WTC11 (cell line): ENCODE measurements at regions not wholly inside any gene's neighbourhood (a gene's known extent, or its start where the extent isn't known, plus 50 kb on each side); places are given as distances from the start of the nearest gene placed in this dataset.

ENCODE experiments used
- ATAC-seq: fragments of 200-7000 bp; cut with Tn5 transposase; 2 replicates; pipeline ENCODE4 v1.10.0; 2021; ENCODE audit warnings: mild to moderate bottlenecking, moderate library complexity
- CTCF ChIA-PET: fragments of 300-600 bp; sonication (Branson Sonifier 250); formaldehyde crosslinking; loops from one replicate; lab custom pipeline; 2021; ENCODE audit warnings: antibody characterized with exemption; lab: Charles Lee
- POLR2A ChIA-PET: fragments of 350-600 bp; sonication (Branson Sonifier 250); formaldehyde crosslinking; loops from one replicate; lab custom pipeline; 2021; ENCODE audit warnings: antibody characterized with exemption; lab: Charles Lee
- DNase-seq: peaks from one replicate; pipeline ENCODE4 v3.0.0; 2021; ENCODE audit warnings: low spot score
- H3K27ac Mint-ChIP-seq: 2 replicates; pipeline ENCODE4 v1.8.0; 2021; ENCODE audit warnings: mixed read lengths
- H3K27me3 Mint-ChIP-seq: 2 replicates; pipeline ENCODE4 v1.8.0; 2021; ENCODE audit warnings: low read depth, mild to moderate bottlenecking, moderate library complexity, mixed read lengths
- H3K36me3 Mint-ChIP-seq: 2 replicates; pipeline ENCODE4 v1.8.0; 2021; ENCODE audit warnings: mixed read lengths
- H3K4me1 Mint-ChIP-seq: 2 replicates; pipeline ENCODE4 v1.8.0; 2022; ENCODE audit warnings: mixed read lengths
- H3K4me3 Mint-ChIP-seq: 2 replicates; pipeline ENCODE4 v1.8.0; 2021; ENCODE audit warnings: mild to moderate bottlenecking, moderate library complexity, mixed read lengths
- H3K9me3 Mint-ChIP-seq: 2 replicates; pipeline ENCODE4 v1.8.0; 2021; ENCODE audit warnings: mixed read lengths
- FOXJ3 ChIP-seq: sonication (generic); formaldehyde crosslinking; IDR thresholded peaks from 2 replicates; pipeline ENCODE4 v1.9.0; 2021; ENCODE audit warnings: missing genetic modification reagents, mild to moderate bottlenecking, borderline replicate concordance
- FOXK1 ChIP-seq: sonication (generic); formaldehyde crosslinking; IDR thresholded peaks from 2 replicates; pipeline ENCODE4 v1.8.0; 2022; ENCODE audit warnings: mild to moderate bottlenecking, moderate library complexity, missing genetic modification reagents
- JAZF1 ChIP-seq: fragments of 250-450 bp; sonication (Bioruptor Pico); IDR thresholded peaks from 2 replicates; pipeline ENCODE4 v1.9.0; 2021; ENCODE audit warnings: moderate library complexity, mild to moderate bottlenecking, inconsistent platforms
- KAT7 ChIP-seq: sonication (generic); formaldehyde crosslinking; IDR thresholded peaks from 2 replicates; pipeline ENCODE4 v1.8.1; 2023; ENCODE audit warnings: missing genetic modification reagents, mild to moderate bottlenecking, borderline replicate concordance
- MYBL2 ChIP-seq: sonication (generic); formaldehyde crosslinking; IDR thresholded peaks from 2 replicates; pipeline ENCODE4 v1.8.1; 2023; ENCODE audit warnings: mild to moderate bottlenecking, moderate library complexity, missing genetic modification reagents
- NFATC4 ChIP-seq: fragments of 250-450 bp; sonication (Bioruptor Pico); IDR thresholded peaks from 2 replicates; pipeline ENCODE4 v1.9.0; 2021; ENCODE audit warnings: mild to moderate bottlenecking
- NR2C2 ChIP-seq: sonication (generic); formaldehyde crosslinking; IDR thresholded peaks from 2 replicates; pipeline ENCODE4 v1.8.0; 2022; ENCODE audit warnings: mild to moderate bottlenecking, missing genetic modification reagents
- RELA ChIP-seq: sonication (generic); formaldehyde crosslinking; IDR thresholded peaks from 2 replicates; pipeline ENCODE4 v1.8.1; 2022; ENCODE audit warnings: missing genetic modification reagents, mild to moderate bottlenecking, borderline replicate concordance
- TEAD4 ChIP-seq: sonication (generic); formaldehyde crosslinking; IDR thresholded peaks from 2 replicates; pipeline ENCODE4 v1.8.0; 2022; ENCODE audit warnings: mild to moderate bottlenecking, missing genetic modification reagents
- ZNF263 ChIP-seq: sonication (generic); formaldehyde crosslinking; IDR thresholded peaks from 2 replicates; pipeline ENCODE4 v1.8.1; 2022; ENCODE audit warnings: low read depth, mild to moderate bottlenecking, moderate library complexity, missing genetic modification reagents
- ZNF416 ChIP-seq: fragments of 250-450 bp; sonication (Bioruptor Pico); IDR thresholded peaks from 2 replicates; pipeline ENCODE4 v1.9.0; 2021; ENCODE audit warnings: mild to moderate bottlenecking, inconsistent platforms
- ZNF423 ChIP-seq: fragments of 250-450 bp; sonication (Bioruptor Pico); IDR thresholded peaks from 2 replicates; pipeline ENCODE4 v2.1.2; 2022; ENCODE audit warnings: mild to moderate bottlenecking, moderate library complexity
- ZNF671 ChIP-seq: fragments of 250-450 bp; sonication (Bioruptor Pico); IDR thresholded peaks from 2 replicates; pipeline ENCODE4 v1.8.0; 2021; ENCODE audit warnings: mild to moderate bottlenecking
- TF ChIP-seq, protein P1 (sequence below): sonication (generic); formaldehyde crosslinking; IDR thresholded peaks from 2 replicates; pipeline ENCODE4 v1.8.1; 2023; ENCODE audit warnings: mild to moderate bottlenecking, missing genetic modification reagents, borderline replicate concordance
- TF ChIP-seq, protein P2 (sequence below): sonication (generic); formaldehyde crosslinking; conservative IDR thresholded peaks from 2 replicates; pipeline ENCODE4 v1.8.1; 2023; ENCODE audit warnings: mild to moderate bottlenecking, low read depth, missing genetic modification reagents, moderate library complexity
- TF ChIP-seq, protein P3 (sequence below): sonication (generic); formaldehyde crosslinking; IDR thresholded peaks from 2 replicates; pipeline ENCODE4 v1.8.1; 2022; ENCODE audit warnings: mild to moderate bottlenecking, moderate library complexity, missing genetic modification reagents
- TF ChIP-seq, protein P4 (sequence below): fragments of 250-450 bp; sonication (Bioruptor Pico); IDR thresholded peaks from 2 replicates; pipeline ENCODE4 v2.1.2; 2022; ENCODE audit warnings: mild to moderate bottlenecking, moderate library complexity
- TF ChIP-seq, protein P5 (sequence below): sonication (generic); formaldehyde crosslinking; IDR thresholded peaks from 2 replicates; pipeline ENCODE4 v1.8.1; 2023; ENCODE audit warnings: mild to moderate bottlenecking, missing genetic modification reagents
- TF ChIP-seq, protein P6 (sequence below): sonication (generic); formaldehyde crosslinking; IDR thresholded peaks from 2 replicates; pipeline ENCODE4 v1.8.0; 2023; ENCODE audit warnings: missing genetic modification reagents, mild to moderate bottlenecking, borderline replicate concordance
- TF ChIP-seq, protein P7 (sequence below): fragments of 250-450 bp; sonication (Bioruptor Pico); IDR thresholded peaks from 2 replicates; pipeline ENCODE4 v1.9.0; 2021; ENCODE audit warnings: mild to moderate bottlenecking

DNA sequence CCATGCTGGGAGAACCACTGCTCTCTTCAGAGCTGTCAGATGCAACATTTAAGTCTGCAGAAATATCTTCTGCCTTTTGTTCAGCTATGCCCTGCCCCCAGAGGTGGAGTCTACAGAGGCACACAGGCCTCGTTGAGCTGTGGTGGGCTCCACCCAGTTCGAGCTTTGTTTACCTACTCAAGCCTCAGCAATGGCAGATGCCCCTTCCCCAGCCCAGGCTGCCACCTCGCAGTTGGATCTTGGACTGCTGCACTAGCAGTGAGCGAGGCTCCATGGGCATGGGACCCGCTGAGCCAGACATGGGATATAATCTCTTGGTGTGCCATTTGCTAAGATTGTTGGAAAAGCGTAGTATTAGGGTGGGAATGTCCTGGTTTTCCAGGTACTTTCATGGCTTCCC, 229.1 kb upstream of the C11orf87 start (continued):
- TF ChIP-seq, protein P1, sequence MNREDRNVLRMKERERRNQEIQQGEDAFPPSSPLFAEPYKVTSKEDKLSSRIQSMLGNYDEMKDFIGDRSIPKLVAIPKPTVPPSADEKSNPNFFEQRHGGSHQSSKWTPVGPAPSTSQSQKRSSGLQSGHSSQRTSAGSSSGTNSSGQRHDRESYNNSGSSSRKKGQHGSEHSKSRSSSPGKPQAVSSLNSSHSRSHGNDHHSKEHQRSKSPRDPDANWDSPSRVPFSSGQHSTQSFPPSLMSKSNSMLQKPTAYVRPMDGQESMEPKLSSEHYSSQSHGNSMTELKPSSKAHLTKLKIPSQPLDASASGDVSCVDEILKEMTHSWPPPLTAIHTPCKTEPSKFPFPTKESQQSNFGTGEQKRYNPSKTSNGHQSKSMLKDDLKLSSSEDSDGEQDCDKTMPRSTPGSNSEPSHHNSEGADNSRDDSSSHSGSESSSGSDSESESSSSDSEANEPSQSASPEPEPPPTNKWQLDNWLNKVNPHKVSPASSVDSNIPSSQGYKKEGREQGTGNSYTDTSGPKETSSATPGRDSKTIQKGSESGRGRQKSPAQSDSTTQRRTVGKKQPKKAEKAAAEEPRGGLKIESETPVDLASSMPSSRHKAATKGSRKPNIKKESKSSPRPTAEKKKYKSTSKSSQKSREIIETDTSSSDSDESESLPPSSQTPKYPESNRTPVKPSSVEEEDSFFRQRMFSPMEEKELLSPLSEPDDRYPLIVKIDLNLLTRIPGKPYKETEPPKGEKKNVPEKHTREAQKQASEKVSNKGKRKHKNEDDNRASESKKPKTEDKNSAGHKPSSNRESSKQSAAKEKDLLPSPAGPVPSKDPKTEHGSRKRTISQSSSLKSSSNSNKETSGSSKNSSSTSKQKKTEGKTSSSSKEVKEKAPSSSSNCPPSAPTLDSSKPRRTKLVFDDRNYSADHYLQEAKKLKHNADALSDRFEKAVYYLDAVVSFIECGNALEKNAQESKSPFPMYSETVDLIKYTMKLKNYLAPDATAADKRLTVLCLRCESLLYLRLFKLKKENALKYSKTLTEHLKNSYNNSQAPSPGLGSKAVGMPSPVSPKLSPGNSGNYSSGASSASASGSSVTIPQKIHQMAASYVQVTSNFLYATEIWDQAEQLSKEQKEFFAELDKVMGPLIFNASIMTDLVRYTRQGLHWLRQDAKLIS (CRISPR knock-in tag): no peak
- TF ChIP-seq FOXK1 (CRISPR knock-in tag) (no peak), RELA (no peak), ZNF263 (CRISPR knock-in tag) (no peak), MYBL2 (CRISPR knock-in tag) (no peak), ZNF416 (CRISPR knock-in tag) (no peak)
- TF ChIP-seq, protein P2, sequence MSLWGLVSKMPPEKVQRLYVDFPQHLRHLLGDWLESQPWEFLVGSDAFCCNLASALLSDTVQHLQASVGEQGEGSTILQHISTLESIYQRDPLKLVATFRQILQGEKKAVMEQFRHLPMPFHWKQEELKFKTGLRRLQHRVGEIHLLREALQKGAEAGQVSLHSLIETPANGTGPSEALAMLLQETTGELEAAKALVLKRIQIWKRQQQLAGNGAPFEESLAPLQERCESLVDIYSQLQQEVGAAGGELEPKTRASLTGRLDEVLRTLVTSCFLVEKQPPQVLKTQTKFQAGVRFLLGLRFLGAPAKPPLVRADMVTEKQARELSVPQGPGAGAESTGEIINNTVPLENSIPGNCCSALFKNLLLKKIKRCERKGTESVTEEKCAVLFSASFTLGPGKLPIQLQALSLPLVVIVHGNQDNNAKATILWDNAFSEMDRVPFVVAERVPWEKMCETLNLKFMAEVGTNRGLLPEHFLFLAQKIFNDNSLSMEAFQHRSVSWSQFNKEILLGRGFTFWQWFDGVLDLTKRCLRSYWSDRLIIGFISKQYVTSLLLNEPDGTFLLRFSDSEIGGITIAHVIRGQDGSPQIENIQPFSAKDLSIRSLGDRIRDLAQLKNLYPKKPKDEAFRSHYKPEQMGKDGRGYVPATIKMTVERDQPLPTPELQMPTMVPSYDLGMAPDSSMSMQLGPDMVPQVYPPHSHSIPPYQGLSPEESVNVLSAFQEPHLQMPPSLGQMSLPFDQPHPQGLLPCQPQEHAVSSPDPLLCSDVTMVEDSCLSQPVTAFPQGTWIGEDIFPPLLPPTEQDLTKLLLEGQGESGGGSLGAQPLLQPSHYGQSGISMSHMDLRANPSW: no peak
- TF ChIP-seq, protein P3, sequence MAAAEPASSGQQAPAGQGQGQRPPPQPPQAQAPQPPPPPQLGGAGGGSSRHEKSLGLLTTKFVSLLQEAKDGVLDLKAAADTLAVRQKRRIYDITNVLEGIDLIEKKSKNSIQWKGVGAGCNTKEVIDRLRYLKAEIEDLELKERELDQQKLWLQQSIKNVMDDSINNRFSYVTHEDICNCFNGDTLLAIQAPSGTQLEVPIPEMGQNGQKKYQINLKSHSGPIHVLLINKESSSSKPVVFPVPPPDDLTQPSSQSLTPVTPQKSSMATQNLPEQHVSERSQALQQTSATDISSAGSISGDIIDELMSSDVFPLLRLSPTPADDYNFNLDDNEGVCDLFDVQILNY (CRISPR knock-in tag): no peak
- TF ChIP-seq, protein P4, sequence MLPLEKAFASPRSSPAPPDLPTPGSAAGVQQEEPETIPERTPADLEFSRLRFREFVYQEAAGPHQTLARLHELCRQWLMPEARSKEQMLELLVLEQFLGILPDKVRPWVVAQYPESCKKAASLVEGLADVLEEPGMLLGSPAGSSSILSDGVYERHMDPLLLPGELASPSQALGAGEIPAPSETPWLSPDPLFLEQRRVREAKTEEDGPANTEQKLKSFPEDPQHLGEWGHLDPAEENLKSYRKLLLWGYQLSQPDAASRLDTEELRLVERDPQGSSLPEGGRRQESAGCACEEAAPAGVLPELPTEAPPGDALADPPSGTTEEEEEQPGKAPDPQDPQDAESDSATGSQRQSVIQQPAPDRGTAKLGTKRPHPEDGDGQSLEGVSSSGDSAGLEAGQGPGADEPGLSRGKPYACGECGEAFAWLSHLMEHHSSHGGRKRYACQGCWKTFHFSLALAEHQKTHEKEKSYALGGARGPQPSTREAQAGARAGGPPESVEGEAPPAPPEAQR (CRISPR knock-in tag): no peak
- TF ChIP-seq, all 79 proteins: peak for 0

DNA sequence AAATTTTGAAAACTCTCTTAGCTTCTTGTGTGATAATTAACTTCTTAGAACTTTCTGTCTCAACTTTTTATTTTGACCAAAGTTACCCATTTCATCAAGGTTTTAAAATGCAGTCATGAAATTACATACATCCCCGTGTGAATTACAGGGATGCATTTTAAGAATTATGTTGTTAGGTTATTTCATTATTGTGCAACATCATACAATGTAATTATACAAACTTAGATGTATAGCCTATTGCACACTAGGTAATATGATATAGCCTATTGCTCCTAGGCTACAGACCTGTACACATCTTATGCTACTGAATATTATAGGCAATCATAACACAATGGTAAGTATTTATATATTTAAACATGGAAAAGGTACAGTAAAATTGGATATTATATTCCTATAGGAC, 228.1 kb upstream of the C11orf87 start:
- Mint-ChIP-seq H3K4me1 (no peaks in the 10 kb centered on the region), H3K4me3 (no peak overlapping the region), H3K9me3 (peaks cover 41% of the 10 kb centered on the region), H3K36me3 (peaks cover 20% of the 10 kb centered on the region), H3K27ac (no peak overlapping the region), H3K27me3 (no peaks in the 10 kb centered on the region; the same call in 1 of the 2 replicates)
- DNase-seq (no peak), ATAC-seq (no peak)
- TF ChIP-seq NR2C2 (CRISPR knock-in tag) (no peak), JAZF1 (CRISPR knock-in tag) (no peak)
- ChIA-PET POLR2A (no interaction called here), CTCF (no interaction called here)

DNA sequence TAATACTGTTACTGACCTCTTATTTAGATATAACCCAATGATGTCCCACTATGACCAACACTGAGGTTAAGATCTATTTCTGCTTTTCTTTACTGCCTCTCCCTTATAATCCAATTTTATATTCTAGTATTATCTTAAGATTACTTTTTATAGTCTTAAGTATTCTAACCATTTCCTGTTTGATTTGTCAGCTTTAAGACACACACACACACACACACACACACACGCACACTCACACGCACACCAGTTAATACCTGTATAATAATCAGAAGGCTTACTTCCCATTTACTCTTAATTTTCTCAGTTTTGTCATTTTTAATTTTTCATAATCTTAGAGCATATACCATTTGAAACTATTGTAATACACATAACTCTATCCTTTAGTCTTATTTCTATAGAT, 226.0 kb upstream of the C11orf87 start:
- H3K4me3 Mint-ChIP-seq: no peak overlapping the region
- H3K27ac Mint-ChIP-seq: no peak overlapping the region
- ChIA-PET POLR2A (no interaction called here), CTCF (no interaction called here)
- H3K36me3 Mint-ChIP-seq: peaks cover 13% of the 10 kb centered on the region
- DNase-seq (no peak), ATAC-seq (no peak)
- no peaks in the 10 kb centered on the region for H3K4me1 Mint-ChIP-seq
- peaks cover 25% of the 10 kb centered on the region for H3K9me3 Mint-ChIP-seq
- H3K27me3 Mint-ChIP-seq: no peaks in the 10 kb centered on the region
- TF ChIP-seq, protein P5, sequence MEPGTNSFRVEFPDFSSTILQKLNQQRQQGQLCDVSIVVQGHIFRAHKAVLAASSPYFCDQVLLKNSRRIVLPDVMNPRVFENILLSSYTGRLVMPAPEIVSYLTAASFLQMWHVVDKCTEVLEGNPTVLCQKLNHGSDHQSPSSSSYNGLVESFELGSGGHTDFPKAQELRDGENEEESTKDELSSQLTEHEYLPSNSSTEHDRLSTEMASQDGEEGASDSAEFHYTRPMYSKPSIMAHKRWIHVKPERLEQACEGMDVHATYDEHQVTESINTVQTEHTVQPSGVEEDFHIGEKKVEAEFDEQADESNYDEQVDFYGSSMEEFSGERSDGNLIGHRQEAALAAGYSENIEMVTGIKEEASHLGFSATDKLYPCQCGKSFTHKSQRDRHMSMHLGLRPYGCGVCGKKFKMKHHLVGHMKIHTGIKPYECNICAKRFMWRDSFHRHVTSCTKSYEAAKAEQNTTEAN (CRISPR knock-in tag): no peak
- TF ChIP-seq JAZF1 (CRISPR knock-in tag): no peak
- no peak for TF ChIP-seq KAT7 (CRISPR knock-in tag)
- TF ChIP-seq FOXJ3: no peak
- no peak for TF ChIP-seq ZNF423
- TF ChIP-seq, protein P6, sequence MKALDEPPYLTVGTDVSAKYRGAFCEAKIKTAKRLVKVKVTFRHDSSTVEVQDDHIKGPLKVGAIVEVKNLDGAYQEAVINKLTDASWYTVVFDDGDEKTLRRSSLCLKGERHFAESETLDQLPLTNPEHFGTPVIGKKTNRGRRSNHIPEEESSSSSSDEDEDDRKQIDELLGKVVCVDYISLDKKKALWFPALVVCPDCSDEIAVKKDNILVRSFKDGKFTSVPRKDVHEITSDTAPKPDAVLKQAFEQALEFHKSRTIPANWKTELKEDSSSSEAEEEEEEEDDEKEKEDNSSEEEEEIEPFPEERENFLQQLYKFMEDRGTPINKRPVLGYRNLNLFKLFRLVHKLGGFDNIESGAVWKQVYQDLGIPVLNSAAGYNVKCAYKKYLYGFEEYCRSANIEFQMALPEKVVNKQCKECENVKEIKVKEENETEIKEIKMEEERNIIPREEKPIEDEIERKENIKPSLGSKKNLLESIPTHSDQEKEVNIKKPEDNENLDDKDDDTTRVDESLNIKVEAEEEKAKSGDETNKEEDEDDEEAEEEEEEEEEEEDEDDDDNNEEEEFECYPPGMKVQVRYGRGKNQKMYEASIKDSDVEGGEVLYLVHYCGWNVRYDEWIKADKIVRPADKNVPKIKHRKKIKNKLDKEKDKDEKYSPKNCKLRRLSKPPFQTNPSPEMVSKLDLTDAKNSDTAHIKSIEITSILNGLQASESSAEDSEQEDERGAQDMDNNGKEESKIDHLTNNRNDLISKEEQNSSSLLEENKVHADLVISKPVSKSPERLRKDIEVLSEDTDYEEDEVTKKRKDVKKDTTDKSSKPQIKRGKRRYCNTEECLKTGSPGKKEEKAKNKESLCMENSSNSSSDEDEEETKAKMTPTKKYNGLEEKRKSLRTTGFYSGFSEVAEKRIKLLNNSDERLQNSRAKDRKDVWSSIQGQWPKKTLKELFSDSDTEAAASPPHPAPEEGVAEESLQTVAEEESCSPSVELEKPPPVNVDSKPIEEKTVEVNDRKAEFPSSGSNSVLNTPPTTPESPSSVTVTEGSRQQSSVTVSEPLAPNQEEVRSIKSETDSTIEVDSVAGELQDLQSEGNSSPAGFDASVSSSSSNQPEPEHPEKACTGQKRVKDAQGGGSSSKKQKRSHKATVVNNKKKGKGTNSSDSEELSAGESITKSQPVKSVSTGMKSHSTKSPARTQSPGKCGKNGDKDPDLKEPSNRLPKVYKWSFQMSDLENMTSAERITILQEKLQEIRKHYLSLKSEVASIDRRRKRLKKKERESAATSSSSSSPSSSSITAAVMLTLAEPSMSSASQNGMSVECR: no peak
- TF ChIP-seq NFATC4: no peak
- TF ChIP-seq TEAD4 (CRISPR knock-in tag): no peak
- TF ChIP-seq, protein P7, sequence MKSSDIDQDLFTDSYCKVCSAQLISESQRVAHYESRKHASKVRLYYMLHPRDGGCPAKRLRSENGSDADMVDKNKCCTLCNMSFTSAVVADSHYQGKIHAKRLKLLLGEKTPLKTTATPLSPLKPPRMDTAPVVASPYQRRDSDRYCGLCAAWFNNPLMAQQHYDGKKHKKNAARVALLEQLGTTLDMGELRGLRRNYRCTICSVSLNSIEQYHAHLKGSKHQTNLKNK (CRISPR knock-in tag): no peak
- TF ChIP-seq ZNF671: no peak
